IMR-90 (cell line): ENCODE measurements at regions not wholly inside any gene's neighbourhood (a gene's known extent, or its start where the extent isn't known, plus 50 kb on each side); places are given as distances from the start of the nearest gene placed in this dataset.

ENCODE experiments used
- ATAC-seq: fragments of 200-7000 bp; cut with Tn5 transposase; 2 replicates; pipeline ENCODE4 v1.9.1; 2020; ENCODE audit warnings: low read depth, mild to moderate bottlenecking, moderate library complexity
- BruUV-seq: library from RNA; stranded (reverse); fragments of 400-500 nt; replicated peaks from 2 replicates; lab custom pipeline; 2021; lab: Mats Ljungman, UMichigan
- CTCF ChIA-PET: fragments of 300-600 bp; formaldehyde crosslinking; extraction: SDS; loops from one replicate; lab custom pipeline; 2021; ENCODE audit warnings: antibody characterized with exemption; lab: Yijun Ruan, JAX
- POLR2A ChIA-PET: fragments of 300-600 bp; sonication (Branson Sonifier 250); formaldehyde crosslinking; loops from one replicate; lab custom pipeline; 2022; ENCODE audit warnings: antibody characterized with exemption; ENCODE audit not compliant: unreplicated experiment; lab: Charles Lee
- DNase-seq: peaks from one replicate; pipeline ENCODE4 v3.0.0; 2013
- H2AFZ ChIP-seq: replicated peaks from 2 replicates; pipeline ENCODE3; 2013; ENCODE audit warnings: low read length, mild to moderate bottlenecking; ENCODE audit not compliant: poor library complexity
- H2AK5ac ChIP-seq: 2 replicates; pipeline ENCODE4 v1.6.1; 2013; ENCODE audit warnings: low read depth, low read length, inconsistent platforms
- H2AK9ac ChIP-seq: replicated peaks from 2 replicates; pipeline ENCODE3; 2013; ENCODE audit warnings: mild to moderate bottlenecking, low read depth, low read length, moderate library complexity; ENCODE audit not compliant: poor library complexity
- H2BK120ac ChIP-seq: 2 replicates; pipeline ENCODE4 v1.6.1; 2013; ENCODE audit warnings: low read depth, low read length, inconsistent platforms
- H2BK15ac ChIP-seq: 3 replicates; pipeline ENCODE4 v1.6.1; 2013; ENCODE audit warnings: low read depth, low read length, inconsistent platforms
- H2BK20ac ChIP-seq: 2 replicates; pipeline ENCODE4 v1.6.1; 2013; ENCODE audit warnings: low read depth, mild to moderate bottlenecking, inconsistent platforms, low read length, moderate library complexity
- H2BK5ac ChIP-seq: 2 replicates; pipeline ENCODE4 v1.6.1; 2013; ENCODE audit warnings: mild to moderate bottlenecking, low read depth, low read length, inconsistent platforms; ENCODE audit not compliant: poor library complexity, severe bottlenecking
- H3K14ac ChIP-seq: replicated peaks from 2 replicates; pipeline ENCODE4 v1.6.1; 2013; ENCODE audit warnings: low read depth, low read length, inconsistent platforms
- H3K18ac ChIP-seq: 2 replicates; pipeline ENCODE4 v1.6.1; 2013; ENCODE audit warnings: low read depth, low read length, control low read depth
- H3K23ac ChIP-seq: 2 replicates; pipeline ENCODE4 v1.6.1; 2013; ENCODE audit warnings: low read depth, low read length, inconsistent platforms
- H3K27ac ChIP-seq: 2 replicates; pipeline ENCODE4 v1.5.1; 2013; ENCODE audit warnings: mild to moderate bottlenecking, control low read depth, low read length; ENCODE audit not compliant: insufficient read depth
- H3K27me3 ChIP-seq: 2 replicates; pipeline ENCODE4 v1.6.1; 2013; ENCODE audit warnings: low read length; ENCODE audit not compliant: control insufficient read depth, insufficient read depth
- H3K36me3 ChIP-seq: 2 replicates; pipeline ENCODE4 v1.6.1; 2013; ENCODE audit warnings: low read length, mixed read lengths; ENCODE audit not compliant: control insufficient read depth, insufficient read depth
- H3K4ac ChIP-seq: 2 replicates; pipeline ENCODE4 v1.6.1; 2013; ENCODE audit warnings: low read depth, low read length, inconsistent platforms
- H3K4me1 ChIP-seq: 2 replicates; pipeline ENCODE4 v1.6.1; 2013; ENCODE audit warnings: low read length, mixed read lengths; ENCODE audit not compliant: control insufficient read depth, insufficient read depth
- H3K4me2 ChIP-seq: 2 replicates; pipeline ENCODE4 v1.6.1; 2013; ENCODE audit warnings: low read depth, mild to moderate bottlenecking, control low read depth, low read length, moderate library complexity
- H3K4me3 ChIP-seq: 2 replicates; pipeline ENCODE4 v1.5.1; 2013; ENCODE audit warnings: low read depth, mild to moderate bottlenecking, control low read depth, low read length, moderate library complexity; ENCODE audit not compliant: insufficient read depth
- H3K56ac ChIP-seq: 2 replicates; pipeline ENCODE4 v1.6.1; 2013; ENCODE audit warnings: low read length, inconsistent platforms; ENCODE audit not compliant: insufficient read depth; ENCODE audit errors: extremely low read depth
- H3K79me1 ChIP-seq, 2 experiments: 2 replicates each; pipeline ENCODE4 v1.6.1; 2013; ENCODE audit warnings: low read length in 2 of 2, inconsistent platforms in 1 of 2, low read depth in 1 of 2
- H3K9ac ChIP-seq: 2 replicates; pipeline ENCODE4 v1.6.1; 2013; ENCODE audit warnings: low read depth, low read length, control low read depth
- H3K9me1 ChIP-seq: 2 replicates; pipeline ENCODE4 v1.6.1; 2013; ENCODE audit warnings: low read length, inconsistent platforms; ENCODE audit not compliant: insufficient read depth
- H3K9me3 ChIP-seq: 2 replicates; pipeline ENCODE4 v1.6.1; 2013; ENCODE audit warnings: low read length; ENCODE audit not compliant: control insufficient read depth, insufficient read depth
- H4K20me1 ChIP-seq: 2 replicates; pipeline ENCODE4 v1.6.1; 2013; ENCODE audit warnings: low read length, inconsistent platforms; ENCODE audit not compliant: insufficient read depth
- H4K5ac ChIP-seq: 2 replicates; pipeline ENCODE4 v1.6.1; 2013; ENCODE audit warnings: mild to moderate bottlenecking, low read depth, low read length, control low read depth
- H4K8ac ChIP-seq, 2 experiments: 2 replicates each; pipeline ENCODE4 v1.6.1; 2013; ENCODE audit warnings: low read depth in 2 of 2, low read length in 2 of 2, control low read depth in 1 of 2, inconsistent platforms in 1 of 2
- H4K91ac ChIP-seq: 2 replicates; pipeline ENCODE4 v1.6.1; 2013; ENCODE audit warnings: low read depth, low read length, inconsistent platforms; ENCODE audit not compliant: insufficient read depth
- CEBPB ChIP-seq: IDR thresholded peaks from 2 replicates; pipeline ENCODE4 v1.6.1; 2012; ENCODE audit warnings: low read depth, low read length, improper control_type of control experiment
- CHD1 ChIP-seq: IDR thresholded peaks from 2 replicates; pipeline ENCODE4 v1.6.1; 2012; ENCODE audit warnings: low read depth, low read length, improper control_type of control experiment
- ELK1 ChIP-seq: fragments of 150-350 bp; IDR thresholded peaks from 2 replicates; pipeline ENCODE4 v1.6.1; 2016; ENCODE audit warnings: low read depth, mild to moderate bottlenecking, low read length, moderate library complexity, borderline replicate concordance
- FOS ChIP-seq: fragments of 150-350 bp; IDR thresholded peaks from 2 replicates; pipeline ENCODE4 v1.6.1; 2016; ENCODE audit warnings: low read depth, low read length
- MAFK ChIP-seq: IDR thresholded peaks from 2 replicates; pipeline ENCODE4 v1.6.1; 2012; ENCODE audit warnings: low read depth, low read length, improper control_type of control experiment
- MXI1 ChIP-seq: IDR thresholded peaks from 2 replicates; pipeline ENCODE4 v1.6.1; 2012; ENCODE audit warnings: low read depth, mild to moderate bottlenecking, low read length, moderate library complexity, borderline replicate concordance
- RAD21 ChIP-seq: IDR thresholded peaks from 2 replicates; pipeline ENCODE4 v1.6.1; 2012; ENCODE audit warnings: low read length, improper control_type of control experiment
- RFX5 ChIP-seq: IDR thresholded peaks from 2 replicates; pipeline ENCODE4 v1.8.0; 2012; ENCODE audit warnings: low read depth, mild to moderate bottlenecking, low read length, moderate library complexity
- SMC3 ChIP-seq: fragments of 150-350 bp; IDR thresholded peaks from 2 replicates; pipeline ENCODE4 v1.6.1; 2016; ENCODE audit warnings: low read depth, mild to moderate bottlenecking, antibody characterized with exemption, low read length, moderate library complexity
- WGBS, 2 experiments: methylation state at CpG; one replicate each; pipeline versions ENCODE4 v1.1.5 to v1.1.7; 2013; ENCODE audit warnings: missing lambda C conversion rate in 2 of 2; ENCODE audit not compliant: insufficient read length in 1 of 2; ENCODE audit errors: extremely low coverage in 2 of 2; 5-methylcytosine and 5-hydroxymethylcytosine counted together
- dilution Hi-C: fragments of 300-500 bp; cut with HindIII; formaldehyde crosslinking; loops from one replicate; pipeline ENCODE4 v1.14.3; 2018; ENCODE audit warnings: low sequenced_read_pairs; ENCODE audit not compliant: unreplicated experiment
- in situ Hi-C: fragments of 300-500 bp; cut with MboI; formaldehyde crosslinking; loops from 3 replicates; pipeline ENCODE4 v1.14.3; 2019; ENCODE audit warnings: low sequenced_read_pairs, inconsistent platforms, mixed read lengths
- intact Hi-C: fragments of 100-400 bp; cut with micrococcal nuclease; formaldehyde crosslinking; loops from 2 replicates; pipeline ENCODE4 v1.10.0; 2022
- TF ChIP-seq, protein P1 (sequence below): fragments of 150-350 bp; IDR thresholded peaks from 2 replicates; pipeline ENCODE4 v1.6.1; 2017; ENCODE audit warnings: mild to moderate bottlenecking, antibody characterized with exemption, low read length, low read depth
- TF ChIP-seq, protein P2 (sequence below): conservative IDR thresholded peaks from 2 replicates; pipeline ENCODE4 v1.5.1; 2012; ENCODE audit warnings: mild to moderate bottlenecking, low read depth, low read length, improper control_type of control experiment

GRCh38 chr13:111013196-111013595 is 98.3 kb upstream of the ANKRD10 start:
- dilution Hi-C loops (no loop called here), in situ Hi-C loops (no loop called here), intact Hi-C loops (no loop called here)
- H3K9me3 ChIP-seq = no peaks in the 10 kb centered on the region; the same call in 1 of the 2 replicates
- H3K27me3 ChIP-seq = no peaks in the 10 kb centered on the region
- ATAC-seq (no peak), DNase-seq (no peak)
- ChIA-PET POLR2A (no interaction called here), CTCF (no interaction called here)
- TF ChIP-seq MAFK = no peak
- TF ChIP-seq ELK1 = no peak
- TF ChIP-seq, protein P1, sequence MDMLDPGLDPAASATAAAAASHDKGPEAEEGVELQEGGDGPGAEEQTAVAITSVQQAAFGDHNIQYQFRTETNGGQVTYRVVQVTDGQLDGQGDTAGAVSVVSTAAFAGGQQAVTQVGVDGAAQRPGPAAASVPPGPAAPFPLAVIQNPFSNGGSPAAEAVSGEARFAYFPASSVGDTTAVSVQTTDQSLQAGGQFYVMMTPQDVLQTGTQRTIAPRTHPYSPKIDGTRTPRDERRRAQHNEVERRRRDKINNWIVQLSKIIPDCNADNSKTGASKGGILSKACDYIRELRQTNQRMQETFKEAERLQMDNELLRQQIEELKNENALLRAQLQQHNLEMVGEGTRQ = no peak
- no peak for TF ChIP-seq RFX5
- TF ChIP-seq FOS = no peak
- no peak for TF ChIP-seq MXI1
- TF ChIP-seq, protein P2, sequence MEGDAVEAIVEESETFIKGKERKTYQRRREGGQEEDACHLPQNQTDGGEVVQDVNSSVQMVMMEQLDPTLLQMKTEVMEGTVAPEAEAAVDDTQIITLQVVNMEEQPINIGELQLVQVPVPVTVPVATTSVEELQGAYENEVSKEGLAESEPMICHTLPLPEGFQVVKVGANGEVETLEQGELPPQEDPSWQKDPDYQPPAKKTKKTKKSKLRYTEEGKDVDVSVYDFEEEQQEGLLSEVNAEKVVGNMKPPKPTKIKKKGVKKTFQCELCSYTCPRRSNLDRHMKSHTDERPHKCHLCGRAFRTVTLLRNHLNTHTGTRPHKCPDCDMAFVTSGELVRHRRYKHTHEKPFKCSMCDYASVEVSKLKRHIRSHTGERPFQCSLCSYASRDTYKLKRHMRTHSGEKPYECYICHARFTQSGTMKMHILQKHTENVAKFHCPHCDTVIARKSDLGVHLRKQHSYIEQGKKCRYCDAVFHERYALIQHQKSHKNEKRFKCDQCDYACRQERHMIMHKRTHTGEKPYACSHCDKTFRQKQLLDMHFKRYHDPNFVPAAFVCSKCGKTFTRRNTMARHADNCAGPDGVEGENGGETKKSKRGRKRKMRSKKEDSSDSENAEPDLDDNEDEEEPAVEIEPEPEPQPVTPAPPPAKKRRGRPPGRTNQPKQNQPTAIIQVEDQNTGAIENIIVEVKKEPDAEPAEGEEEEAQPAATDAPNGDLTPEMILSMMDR = no peak
- TF ChIP-seq CEBPB = no peak
- no peak for TF ChIP-seq RAD21
- TF ChIP-seq CHD1 = no peak
- TF ChIP-seq SMC3 = no peak
- no peak overlapping the region for H2AFZ ChIP-seq
- no peak overlapping the region for H2AK5ac ChIP-seq
- H3K4me3 ChIP-seq = no peak overlapping the region
- H3K4ac ChIP-seq = no peak overlapping the region
- no peaks in the 10 kb centered on the region for H3K9me1 ChIP-seq
- no peak overlapping the region for H2BK20ac ChIP-seq
- H3K18ac ChIP-seq = no peak overlapping the region
- H3K4me1 ChIP-seq = no peaks in the 10 kb centered on the region
- H4K91ac ChIP-seq = no peak overlapping the region
- no peak overlapping the region for H3K27ac ChIP-seq
- H3K23ac ChIP-seq = no peak overlapping the region
- H3K79me1 ChIP-seq = no peaks in the 10 kb centered on the region
- H4K5ac ChIP-seq = no peak overlapping the region
- H3K9ac ChIP-seq = no peak overlapping the region
- no peak overlapping the region for H3K4me2 ChIP-seq
- H3K36me3 ChIP-seq = no peaks in the 10 kb centered on the region
- no peak overlapping the region for H3K14ac ChIP-seq
- 58% methylated on average over 2 of the region's 3 CpGs; no CpG with 5 or more reads in 1 of the 2 experiments for WGBS, 2 experiments
- no peak overlapping the region for H2BK15ac ChIP-seq
- H3K56ac ChIP-seq = no peak overlapping the region
- no peak overlapping the region for H4K8ac ChIP-seq
- no peaks in the 10 kb centered on the region for H4K20me1 ChIP-seq
- H2BK5ac ChIP-seq = no peak overlapping the region
- no peak overlapping the region for H2AK9ac ChIP-seq
- no TSS peak for BruUV-seq
- no peak overlapping the region for H2BK120ac ChIP-seq
